ENCODE measurements at regions not wholly inside any gene's neighbourhood (a gene's known extent, or its start where the extent isn't known, plus 50 kb on each side); places are given as distances from the start of the nearest gene placed in this dataset.

DNA sequence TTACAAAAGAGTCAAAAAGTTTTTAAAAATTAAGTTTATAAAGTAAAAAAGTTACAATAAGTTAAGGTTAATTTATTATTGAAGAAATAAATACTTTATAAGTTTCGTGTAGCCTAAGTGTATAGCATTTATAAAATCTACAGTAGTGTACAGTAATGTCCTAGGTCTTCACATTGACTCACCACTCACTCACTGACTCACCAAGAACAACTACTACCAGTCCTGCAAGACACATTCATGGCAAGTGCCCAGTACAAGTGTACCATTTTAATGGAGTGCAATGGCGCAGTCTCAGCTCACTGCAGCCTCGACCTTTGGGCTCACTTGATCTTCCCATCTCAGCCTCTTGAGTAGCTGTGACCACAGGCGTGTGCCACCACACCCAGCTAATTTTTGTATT lies 128.2 kb downstream of the GPX5 start:
- Mint-ChIP-seq H3K36me3 (ENCODE audit: low read depth) (no peaks in the 10 kb centered on the region), H3K4me1 (peaks cover 2% of the 10 kb centered on the region), H3K27me3 (ENCODE audit: low read depth) (peaks cover 13% of the 10 kb centered on the region), H3K9me3 (no peaks in the 10 kb centered on the region), H3K27ac (no peak overlapping the region), H3K4me3 (no peak overlapping the region)
- TF ChIP-seq, protein P1, sequence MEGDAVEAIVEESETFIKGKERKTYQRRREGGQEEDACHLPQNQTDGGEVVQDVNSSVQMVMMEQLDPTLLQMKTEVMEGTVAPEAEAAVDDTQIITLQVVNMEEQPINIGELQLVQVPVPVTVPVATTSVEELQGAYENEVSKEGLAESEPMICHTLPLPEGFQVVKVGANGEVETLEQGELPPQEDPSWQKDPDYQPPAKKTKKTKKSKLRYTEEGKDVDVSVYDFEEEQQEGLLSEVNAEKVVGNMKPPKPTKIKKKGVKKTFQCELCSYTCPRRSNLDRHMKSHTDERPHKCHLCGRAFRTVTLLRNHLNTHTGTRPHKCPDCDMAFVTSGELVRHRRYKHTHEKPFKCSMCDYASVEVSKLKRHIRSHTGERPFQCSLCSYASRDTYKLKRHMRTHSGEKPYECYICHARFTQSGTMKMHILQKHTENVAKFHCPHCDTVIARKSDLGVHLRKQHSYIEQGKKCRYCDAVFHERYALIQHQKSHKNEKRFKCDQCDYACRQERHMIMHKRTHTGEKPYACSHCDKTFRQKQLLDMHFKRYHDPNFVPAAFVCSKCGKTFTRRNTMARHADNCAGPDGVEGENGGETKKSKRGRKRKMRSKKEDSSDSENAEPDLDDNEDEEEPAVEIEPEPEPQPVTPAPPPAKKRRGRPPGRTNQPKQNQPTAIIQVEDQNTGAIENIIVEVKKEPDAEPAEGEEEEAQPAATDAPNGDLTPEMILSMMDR (IDR thresholded peaks at IDR 0.05; ENCODE audit: unreplicated experiment in 3 of 3) = no peak

GRCh38 chr6:28655164-28655563 lies 129.5 kb downstream of the GPX5 start:
- no peaks in the 10 kb centered on the region for H3K9me3 Mint-ChIP-seq
- TF ChIP-seq, protein P1 (IDR thresholded peaks at IDR 0.05; ENCODE audit: unreplicated experiment in 3 of 3) = no peak

GRCh38 chr6:28656715-28657114 lies 131.0 kb downstream of the GPX5 start:
- no peaks in the 10 kb centered on the region for H3K9me3 Mint-ChIP-seq
- no peaks in the 10 kb centered on the region for H3K36me3 Mint-ChIP-seq (ENCODE audit: low read depth)
- peak overlapping the region; percentile 86 to 95 (median 92) for H3K4me3 Mint-ChIP-seq
- TF ChIP-seq, protein P1 (IDR thresholded peaks at IDR 0.05; ENCODE audit: unreplicated experiment in 3 of 3) = no peak
- peaks cover 11% of the 10 kb centered on the region for H3K4me1 Mint-ChIP-seq
- peaks cover 13% of the 10 kb centered on the region for H3K27me3 Mint-ChIP-seq (ENCODE audit: low read depth)
- peak overlapping the region; percentile 55 to 88 (median 77) for H3K27ac Mint-ChIP-seq

More at GRCh38 chr6:28655164-28655563, 129.5 kb downstream of the GPX5 start:
- peaks cover 13% of the 10 kb centered on the region for H3K27me3 Mint-ChIP-seq (ENCODE audit: low read depth)
- H3K27ac Mint-ChIP-seq = no peak overlapping the region
- H3K4me1 Mint-ChIP-seq = peaks cover 11% of the 10 kb centered on the region
- no peaks in the 10 kb centered on the region for H3K36me3 Mint-ChIP-seq (ENCODE audit: low read depth)
- no peak overlapping the region for H3K4me3 Mint-ChIP-seq

DNA sequence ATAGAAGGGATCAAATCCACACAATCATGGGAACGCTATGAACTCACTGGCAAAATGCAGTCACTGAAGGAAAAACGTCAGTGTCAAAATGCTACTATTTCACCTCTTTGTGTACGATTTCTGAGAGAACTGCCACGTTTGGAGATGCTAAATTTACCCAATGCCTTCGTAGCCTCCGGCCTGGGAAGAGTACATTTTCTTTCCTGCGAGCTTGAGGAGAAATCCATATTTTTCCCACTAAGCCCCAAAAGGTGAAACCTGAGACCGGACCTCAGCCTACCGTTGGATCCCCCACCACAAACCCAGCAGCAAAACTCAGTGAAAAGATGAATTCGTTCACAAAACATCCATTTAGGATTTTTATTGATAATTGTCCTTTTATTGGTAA lies 131.7 kb downstream of the GPX5 start:
- Mint-ChIP-seq H3K4me1 (peaks cover 11% of the 10 kb centered on the region), H3K27me3 (ENCODE audit: low read depth) (peaks cover 13% of the 10 kb centered on the region)

DNA sequence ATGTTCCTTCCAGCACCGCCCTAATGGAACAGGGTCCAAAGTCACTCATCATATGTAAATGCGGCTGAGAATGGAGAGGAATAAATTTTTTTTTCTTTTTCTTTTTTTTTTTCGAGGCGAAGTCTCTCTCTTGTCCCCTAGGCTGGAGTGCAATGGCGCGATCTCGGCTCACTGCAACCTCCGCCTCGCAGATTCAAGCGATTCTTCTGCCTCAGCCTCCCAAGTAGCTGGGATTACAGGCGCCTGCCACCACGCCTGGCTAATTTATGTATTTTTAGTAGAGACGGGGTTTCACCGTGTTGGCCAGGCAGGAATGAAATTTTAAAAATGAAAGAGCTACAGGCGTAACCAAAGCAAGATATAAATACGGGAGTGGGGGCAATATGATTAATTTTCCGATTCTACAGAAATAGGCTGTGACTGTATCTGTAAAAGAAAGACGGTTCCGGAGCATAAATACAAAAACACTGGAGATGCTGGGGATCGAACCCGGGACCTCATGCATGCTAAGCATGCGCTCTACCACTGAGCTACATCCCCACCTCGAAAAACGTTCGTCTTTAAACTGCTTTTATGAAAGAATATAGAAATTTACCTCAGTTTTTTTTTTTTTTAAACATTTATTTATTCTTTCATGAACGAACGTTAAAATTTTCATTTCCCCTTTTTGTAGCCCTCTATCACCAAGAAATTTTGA lies 132.2 kb downstream of the GPX5 start:
- TF ChIP-seq, protein P1 (IDR thresholded peaks at IDR 0.05; ENCODE audit: unreplicated experiment in 3 of 3) = no peak
- peaks cover 13% of the 10 kb centered on the region for H3K27me3 Mint-ChIP-seq (ENCODE audit: low read depth)

More for the DNA sequence above, 131.7 kb downstream of the GPX5 start:
- H3K9me3 Mint-ChIP-seq = no peaks in the 10 kb centered on the region
- peak overlapping the region; percentile 86 to 95 (median 92) for H3K4me3 Mint-ChIP-seq
- no peaks in the 10 kb centered on the region for H3K36me3 Mint-ChIP-seq (ENCODE audit: low read depth)
- H3K27ac Mint-ChIP-seq = peak overlapping the region; percentile 55 to 88 (median 77)
- TF ChIP-seq, protein P1 (IDR thresholded peaks at IDR 0.05; ENCODE audit: unreplicated experiment in 3 of 3) = no peak

More for the DNA sequence above, 132.2 kb downstream of the GPX5 start:
- Mint-ChIP-seq H3K36me3 (ENCODE audit: low read depth) (no peaks in the 10 kb centered on the region), H3K4me3 (peak overlapping the region; percentile 86 to 95 (median 92)), H3K4me1 (peaks cover 11% of the 10 kb centered on the region), H3K9me3 (no peaks in the 10 kb centered on the region), H3K27ac (peak overlapping the region; percentile 55 to 88 (median 77))
